Activated T-cell treated with anti-CD3 and anti-CD28 coated beads, Interleukin-2, amount 50 U/mL, for 72 hours (primary cell): ENCODE measurements at regions not wholly inside any gene's neighbourhood (a gene's known extent, or its start where the extent isn't known, plus 50 kb on each side); places are given as distances from the start of the nearest gene placed in this dataset.
A peak's percentile ranks its signal among the peaks of the same experiment; 100 is the strongest.

Source experiments
- ATAC-seq, 2 donors: fragments of 150-1000 bp; cut with Tn5 transposase; replicated peaks in 1 of 2; 2 replicates each; pipeline ENCODE4 v1.10.0; 2021; ENCODE audit warnings: moderate library complexity in 2 of 2, mild to moderate bottlenecking in 1 of 2
- DNase-seq, 2 donors: peaks; one replicate each; pipeline ENCODE4 v3.0.0; 2021 to 2022; ENCODE audit warnings: mixed read lengths in 1 of 2
- H3K27ac Mint-ChIP-seq: one replicate; pipeline ENCODE4 v1.8.0; 2022; ENCODE audit warnings: mild to moderate bottlenecking, moderate library complexity, mixed read lengths
- H3K27me3 Mint-ChIP-seq: one replicate; pipeline ENCODE4 v1.8.0; 2022; ENCODE audit warnings: low read depth, mixed read lengths
- H3K36me3 Mint-ChIP-seq, 2 donors: one replicate each; pipeline ENCODE4 v1.8.0; 2022; ENCODE audit warnings: mixed read lengths in 2 of 2, mild to moderate bottlenecking in 1 of 2; ENCODE audit not compliant: insufficient read depth in 2 of 2
- H3K4me1 Mint-ChIP-seq: one replicate; pipeline ENCODE4 v1.8.0; 2022; ENCODE audit warnings: low read depth, mixed read lengths
- H3K4me3 Mint-ChIP-seq, 2 donors: one replicate each; pipeline ENCODE4 v1.8.0; 2022; ENCODE audit warnings: mild to moderate bottlenecking in 2 of 2, mixed read lengths in 2 of 2, moderate library complexity in 2 of 2
- H3K9me3 Mint-ChIP-seq, 2 donors: one replicate each; pipeline ENCODE4 v1.8.0; 2022; ENCODE audit warnings: mixed read lengths in 2 of 2

- H3K36me3 Mint-ChIP-seq, result no peaks in the 10 kb centered on the region
- H3K4me1 Mint-ChIP-seq, result no peaks in the 10 kb centered on the region
- ATAC-seq, result no peak
Measured at GRCh38 chr20:51142448-51142847, 119.5 kb upstream of the KCNG1 start.

GRCh38 chr20:51140671-51141070 is 117.8 kb upstream of the KCNG1 start:
- ATAC-seq, result no peak
- H3K9me3 Mint-ChIP-seq, result no peaks in the 10 kb centered on the region

More at GRCh38 chr20:51142448-51142847, 119.5 kb upstream of the KCNG1 start:
- peaks cover 0 to 2% of the 10 kb centered on the region in 2 donors for H3K9me3 Mint-ChIP-seq
- H3K4me3 Mint-ChIP-seq, result no peak overlapping the region
- no peak for DNase-seq
- H3K27me3 Mint-ChIP-seq, result peaks cover 57% of the 10 kb centered on the region
- H3K27ac Mint-ChIP-seq, result no peak overlapping the region

GRCh38 chr20:51139891-51140290 is 117.0 kb upstream of the KCNG1 start:
- no peaks in the 10 kb centered on the region for H3K4me1 Mint-ChIP-seq
- no peak for ATAC-seq
- DNase-seq, result no peak

More at GRCh38 chr20:51140671-51141070, 117.8 kb upstream of the KCNG1 start:
- H3K4me1 Mint-ChIP-seq, result no peaks in the 10 kb centered on the region
- H3K4me3 Mint-ChIP-seq, result no peak overlapping the region
- no peak for DNase-seq
- H3K27ac Mint-ChIP-seq, result no peak overlapping the region
- no peaks in the 10 kb centered on the region for H3K36me3 Mint-ChIP-seq
- H3K27me3 Mint-ChIP-seq, result peaks cover 51% of the 10 kb centered on the region

GRCh38 chr20:51138576-51138975 is 115.7 kb upstream of the KCNG1 start:
- no peak overlapping the region for H3K4me3 Mint-ChIP-seq
- no peaks in the 10 kb centered on the region for H3K9me3 Mint-ChIP-seq
- no peaks in the 10 kb centered on the region for H3K4me1 Mint-ChIP-seq
- H3K27ac Mint-ChIP-seq, result no peak overlapping the region
- no peaks in the 10 kb centered on the region for H3K36me3 Mint-ChIP-seq
- ATAC-seq, result no peak
- H3K27me3 Mint-ChIP-seq, result peaks cover 30% of the 10 kb centered on the region
- DNase-seq, result no peak

More at GRCh38 chr20:51139891-51140290, 117.0 kb upstream of the KCNG1 start:
- H3K9me3 Mint-ChIP-seq, result no peaks in the 10 kb centered on the region
- H3K4me3 Mint-ChIP-seq, result no peak overlapping the region
- H3K27ac Mint-ChIP-seq, result no peak overlapping the region
- H3K27me3 Mint-ChIP-seq, result peaks cover 44% of the 10 kb centered on the region
- H3K36me3 Mint-ChIP-seq, result no peaks in the 10 kb centered on the region

- Mint-ChIP-seq H3K4me1 (no peaks in the 10 kb centered on the region), H3K4me3 (no peak overlapping the region), H3K27ac (no peak overlapping the region), H3K36me3 (no peaks in the 10 kb centered on the region), H3K27me3 (peaks cover 19% of the 10 kb centered on the region), H3K9me3 (no peaks in the 10 kb centered on the region)
- DNase-seq (no peak), ATAC-seq (no peak)
Measured at GRCh38 chr20:51137461-51137860, 114.6 kb upstream of the KCNG1 start.

- Mint-ChIP-seq H3K36me3 (no peaks in the 10 kb centered on the region), H3K4me3 (no peak overlapping the region), H3K27me3 (peaks cover 18% of the 10 kb centered on the region), H3K27ac (no peak overlapping the region), H3K9me3 (no peaks in the 10 kb centered on the region), H3K4me1 (no peaks in the 10 kb centered on the region)
- DNase-seq (no peak), ATAC-seq (no peak)
Measured at GRCh38 chr20:51135926-51136715, 113.2 kb upstream of the KCNG1 start.

GRCh38 chr20:51134405-51134804 is 111.5 kb upstream of the KCNG1 start:
- DNase-seq, result no peak
- H3K27me3 Mint-ChIP-seq, result peaks cover 16% of the 10 kb centered on the region
- H3K4me3 Mint-ChIP-seq, result no peak overlapping the region
- H3K9me3 Mint-ChIP-seq, result no peaks in the 10 kb centered on the region
- H3K27ac Mint-ChIP-seq, result no peak overlapping the region
- no peaks in the 10 kb centered on the region for H3K36me3 Mint-ChIP-seq
- H3K4me1 Mint-ChIP-seq, result no peaks in the 10 kb centered on the region
- ATAC-seq, result no peak

GRCh38 chr20:51132279-51132678 is 109.4 kb upstream of the KCNG1 start:
- DNase-seq (no peak), ATAC-seq (no peak)
- no peak overlapping the region for H3K27ac Mint-ChIP-seq
- H3K4me3 Mint-ChIP-seq, result no peak overlapping the region
- H3K4me1 Mint-ChIP-seq, result peaks cover 15% of the 10 kb centered on the region
- peaks cover 24% of the 10 kb centered on the region for H3K27me3 Mint-ChIP-seq
- H3K36me3 Mint-ChIP-seq, result no peaks in the 10 kb centered on the region
- H3K9me3 Mint-ChIP-seq, result no peaks in the 10 kb centered on the region

GRCh38 chr20:51131811-51132210 is 108.9 kb upstream of the KCNG1 start:
- no peak overlapping the region for H3K4me3 Mint-ChIP-seq
- no peaks in the 10 kb centered on the region for H3K9me3 Mint-ChIP-seq
- H3K27ac Mint-ChIP-seq, result no peak overlapping the region
- no peak for ATAC-seq
- peaks cover 29% of the 10 kb centered on the region for H3K27me3 Mint-ChIP-seq
- no peak for DNase-seq
- H3K36me3 Mint-ChIP-seq, result no peaks in the 10 kb centered on the region
- peaks cover 15% of the 10 kb centered on the region for H3K4me1 Mint-ChIP-seq

GRCh38 chr20:51129147-51129776 is 106.4 kb upstream of the KCNG1 start:
- no peak for DNase-seq
- H3K36me3 Mint-ChIP-seq, result no peaks in the 10 kb centered on the region
- no peaks in the 10 kb centered on the region for H3K9me3 Mint-ChIP-seq
- H3K27me3 Mint-ChIP-seq, result peaks cover 49% of the 10 kb centered on the region
- no peak overlapping the region for H3K27ac Mint-ChIP-seq
- no peak overlapping the region for H3K4me3 Mint-ChIP-seq
- peaks cover 15% of the 10 kb centered on the region for H3K4me1 Mint-ChIP-seq
- ATAC-seq, result no peak

- Mint-ChIP-seq H3K9me3 (no peaks in the 10 kb centered on the region), H3K27me3 (peaks cover 49% of the 10 kb centered on the region), H3K4me3 (peak overlapping the region; percentile 31 to 45), H3K4me1 (peaks cover 19% of the 10 kb centered on the region), H3K36me3 (no peaks in the 10 kb centered on the region), H3K27ac (peak overlapping the region; percentile 3)
- ATAC-seq, result peak; percentile 88 to 91
- DNase-seq, result peak; percentile 39 to 51
Measured at GRCh38 chr20:51128198-51128597, 105.3 kb upstream of the KCNG1 start.

- ATAC-seq, result peak; percentile 42 to 45
Measured at GRCh38 chr20:51127713-51128112, 104.8 kb upstream of the KCNG1 start.

GRCh38 chr20:51126337-51126736 is 103.4 kb upstream of the KCNG1 start:
- peaks cover 62% of the 10 kb centered on the region for H3K27me3 Mint-ChIP-seq
- H3K4me3 Mint-ChIP-seq, result no peak overlapping the region
- peaks cover 33% of the 10 kb centered on the region for H3K4me1 Mint-ChIP-seq
- H3K36me3 Mint-ChIP-seq, result no peaks in the 10 kb centered on the region
- no peak for DNase-seq
- H3K27ac Mint-ChIP-seq, result no peak overlapping the region
- no peaks in the 10 kb centered on the region for H3K9me3 Mint-ChIP-seq
- no peak for ATAC-seq

More at GRCh38 chr20:51127713-51128112, 104.8 kb upstream of the KCNG1 start:
- peak overlapping the region; percentile 3 for H3K27ac Mint-ChIP-seq
- peak overlapping the region; percentile 31 to 45 for H3K4me3 Mint-ChIP-seq
- H3K4me1 Mint-ChIP-seq, result peaks cover 24% of the 10 kb centered on the region
- H3K9me3 Mint-ChIP-seq, result no peaks in the 10 kb centered on the region
- no peak for DNase-seq
- no peaks in the 10 kb centered on the region for H3K36me3 Mint-ChIP-seq
- H3K27me3 Mint-ChIP-seq, result peaks cover 49% of the 10 kb centered on the region
